Thoracic aorta (tissue), 2 donors: ENCODE measurements at regions not wholly inside any gene's neighbourhood (a gene's known extent, or its start where the extent isn't known, plus 50 kb on each side); places are given as distances from the start of the nearest gene placed in this dataset.

Experiments used
- ATAC-seq: fragments of 150-250 bp; one replicate; pipeline ENCODE4 v1.8.0; 2017; ENCODE audit warnings: low read depth; ENCODE audit not compliant: insufficient number of reproducible peaks, low FRiP score
- DNase-seq: peaks from one replicate; pipeline ENCODE4 v3.0.0-alpha.2; 2020; ENCODE audit warnings: low spot score
- H3K27ac ChIP-seq, 2 donors: fragments of 200-600 bp; sonication (generic); 1 replicate in 1 of 2; 2 replicates in 1 of 2; pipeline ENCODE4 v1.5.1; 2016; ENCODE audit warnings: mild to moderate bottlenecking in 2 of 2, moderate library complexity in 2 of 2
- H3K27me3 ChIP-seq: fragments of 200-600 bp; sonication (generic); replicated peaks from 2 replicates; pipeline ENCODE4 v1.6.0; 2016; ENCODE audit warnings: mild to moderate bottlenecking; ENCODE audit not compliant: insufficient read depth
- H3K36me3 ChIP-seq: fragments of 200-600 bp; sonication (generic); one replicate; pipeline ENCODE4 v1.5.1; 2016
- H3K4me1 ChIP-seq, 2 donors: fragments of 200-600 bp; sonication (generic); 1 replicate in 1 of 2; 2 replicates in 1 of 2; pipeline versions ENCODE4 v1.5.1 to v1.6.0; 2016; ENCODE audit warnings: low read depth in 2 of 2, mild to moderate bottlenecking in 1 of 2; ENCODE audit not compliant: control insufficient read depth in 1 of 2
- H3K4me3 ChIP-seq: fragments of 200-600 bp; sonication (generic); 2 replicates; pipeline ENCODE4 v1.5.1; 2016; ENCODE audit warnings: mild to moderate bottlenecking
- H3K9me3 ChIP-seq: fragments of 200-600 bp; sonication (generic); 2 replicates; pipeline ENCODE4 v1.5.1; 2016
- CTCF ChIP-seq: fragments of 200-600 bp; sonication (generic); IDR thresholded peaks from one replicate; pipeline ENCODE4 v1.5.1; 2019; ENCODE audit warnings: antibody characterized with exemption

DNA sequence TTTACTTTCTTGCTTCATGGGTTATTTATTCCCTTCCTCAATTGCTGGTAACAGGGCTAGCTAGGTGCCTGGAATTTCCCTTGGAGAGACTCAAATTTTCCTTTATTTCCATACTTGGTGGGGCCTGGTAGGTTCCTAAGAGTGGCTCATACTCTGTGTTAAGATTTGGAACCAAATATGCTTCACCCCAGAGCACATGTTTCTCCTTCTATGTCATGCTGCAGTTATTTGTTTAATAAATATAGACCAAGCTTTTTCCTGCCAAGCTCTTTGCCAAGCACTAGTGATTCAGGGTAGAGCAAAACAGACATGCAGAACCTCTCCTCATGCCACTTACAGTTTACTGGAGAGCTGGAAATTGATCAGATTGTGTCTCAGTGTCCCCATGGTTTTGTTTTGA, 290.3 kb upstream of the SGCD start:
- ATAC-seq (peak; percentile 100), DNase-seq (no peak)
- Histone ChIP-seq H3K9me3 (peaks cover 6% of the 10 kb centered on the region), H3K27ac (peak overlapping the region; percentile 21 to 93), H3K36me3 (no peaks in the 10 kb centered on the region), H3K4me1 (peaks cover 0 to 4% of the 10 kb centered on the region in 2 donors), H3K27me3 (no peaks in the 10 kb centered on the region), H3K4me3 (no peak overlapping the region)
- no peak for TF ChIP-seq CTCF

DNA sequence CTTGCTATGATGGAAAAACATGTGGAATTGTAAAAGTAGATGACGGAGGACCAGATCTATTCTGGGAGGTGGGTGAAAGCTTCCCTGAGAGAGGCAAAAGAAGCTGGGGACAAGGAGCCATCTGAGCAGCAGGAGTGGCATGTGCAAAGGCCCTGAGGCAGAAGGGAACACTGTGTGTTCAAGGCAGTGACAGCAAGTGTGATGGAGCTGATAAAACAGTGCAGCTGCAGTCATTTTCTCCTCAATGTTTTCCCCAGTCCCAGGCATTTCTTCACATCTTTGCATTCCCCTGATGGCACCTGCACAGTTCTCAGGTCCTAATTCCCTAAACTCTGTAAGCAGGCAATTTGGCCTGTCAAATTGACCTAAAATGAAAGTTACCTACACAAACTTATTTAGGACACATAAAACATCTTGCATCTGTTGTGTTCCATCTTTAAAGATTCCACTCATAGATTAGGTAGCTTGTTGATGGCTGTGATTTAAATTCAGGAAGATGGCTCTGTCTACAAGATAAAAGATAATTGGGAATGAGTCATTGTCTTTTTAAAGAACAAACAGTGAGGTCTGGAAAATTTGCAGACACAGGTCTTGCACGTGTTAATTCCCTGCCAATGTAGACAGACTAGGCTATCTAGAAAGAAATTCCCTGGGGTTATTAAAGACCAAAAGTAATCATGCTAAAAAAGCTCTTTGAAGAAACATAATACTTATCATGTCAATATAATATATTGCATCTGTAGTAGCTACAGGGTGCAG, 289.6 kb upstream of the SGCD start:
- ATAC-seq: no peak
- H3K4me1 ChIP-seq: peaks cover 0 to 4% of the 10 kb centered on the region in 2 donors
- TF ChIP-seq CTCF: no peak
- H3K4me3 ChIP-seq: no peak overlapping the region
- H3K27ac ChIP-seq: peak overlapping the region in 1 of 2 donors; percentile 93
- DNase-seq: no peak
- H3K27me3 ChIP-seq: no peaks in the 10 kb centered on the region
- peaks cover 6% of the 10 kb centered on the region for H3K9me3 ChIP-seq
- H3K36me3 ChIP-seq: no peaks in the 10 kb centered on the region

DNA sequence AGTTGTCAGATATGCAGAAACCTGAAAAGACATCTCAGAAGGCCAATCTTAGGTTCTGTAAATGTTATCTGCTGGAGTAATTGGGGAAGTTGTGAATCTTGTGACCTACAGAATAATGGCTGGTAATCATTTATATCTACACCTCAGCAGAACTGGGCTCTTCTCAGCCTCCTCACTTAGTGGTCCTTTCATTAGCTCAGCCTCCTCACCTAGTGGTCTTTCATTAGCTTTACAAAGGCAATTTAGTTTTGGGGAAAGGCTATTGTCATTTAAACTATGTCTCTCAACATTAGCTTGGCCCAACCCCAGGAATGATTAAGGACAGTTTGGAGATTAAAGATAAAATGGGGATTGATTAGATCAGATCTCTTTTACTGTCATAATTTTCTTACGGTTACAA, 284.2 kb upstream of the SGCD start:
- no peak for TF ChIP-seq CTCF
- Histone ChIP-seq H3K4me3 (no peak overlapping the region), H3K27ac (no peak overlapping the region), H3K27me3 (no peaks in the 10 kb centered on the region), H3K36me3 (no peaks in the 10 kb centered on the region), H3K9me3 (no peaks in the 10 kb centered on the region), H3K4me1 (no peaks in the 10 kb centered on the region)
- ATAC-seq: no peak
- no peak for DNase-seq

DNA sequence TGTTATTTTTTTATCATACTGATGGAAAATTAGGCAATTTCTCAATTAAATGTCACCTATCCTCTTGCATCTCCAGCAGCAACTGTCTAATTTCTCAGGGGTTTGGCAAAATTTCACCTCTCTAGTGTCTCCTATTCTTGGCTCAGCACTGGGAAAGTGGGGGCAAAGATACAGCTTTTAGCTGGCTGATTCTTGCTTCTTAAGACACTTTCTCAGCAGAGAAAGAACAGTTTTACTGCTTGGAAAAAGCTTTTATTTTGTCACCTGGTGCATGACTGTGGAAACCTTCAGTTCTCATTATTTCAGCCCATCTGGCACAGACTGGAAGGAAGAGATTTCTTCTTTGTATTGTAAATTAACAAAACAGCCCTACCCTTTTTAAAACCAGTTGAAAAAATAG, 283.6 kb upstream of the SGCD start:
- DNase-seq (no peak), ATAC-seq (no peak)
- Histone ChIP-seq H3K36me3 (no peaks in the 10 kb centered on the region), H3K27ac (no peak overlapping the region), H3K4me3 (no peak overlapping the region), H3K27me3 (no peaks in the 10 kb centered on the region), H3K9me3 (no peaks in the 10 kb centered on the region), H3K4me1 (no peaks in the 10 kb centered on the region)
- TF ChIP-seq CTCF: no peak

DNA sequence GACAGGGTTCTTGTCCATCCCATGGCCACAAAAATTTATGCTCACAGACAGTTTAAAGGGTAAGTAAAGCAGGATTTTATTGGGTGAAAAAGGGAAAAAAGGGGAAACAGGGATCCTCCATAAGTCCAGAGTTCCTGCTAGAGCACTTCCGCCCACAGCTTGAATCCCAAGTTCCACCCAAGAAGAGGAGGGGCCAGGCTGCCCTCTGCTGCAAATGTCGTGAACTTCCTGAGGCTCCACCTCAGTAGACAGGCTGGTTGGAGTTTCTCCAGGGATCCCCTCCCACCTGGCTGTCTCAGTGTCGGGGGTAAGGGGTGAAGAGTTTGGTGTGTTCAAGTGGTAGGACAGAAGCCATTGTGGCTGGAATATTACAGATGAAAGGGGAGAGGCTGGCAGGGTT, 275.0 kb upstream of the SGCD start:
- no peak for ATAC-seq
- DNase-seq: no peak
- no peaks in the 10 kb centered on the region for H3K36me3 ChIP-seq
- no peak overlapping the region for H3K4me3 ChIP-seq
- no peaks in the 10 kb centered on the region for H3K9me3 ChIP-seq
- H3K4me1 ChIP-seq: no peaks in the 10 kb centered on the region
- H3K27ac ChIP-seq: no peak overlapping the region
- no peaks in the 10 kb centered on the region for H3K27me3 ChIP-seq
- TF ChIP-seq CTCF: no peak
